Amygdala (tissue), 56 donors: ENCODE measurements at regions not wholly inside any gene's neighbourhood (a gene's known extent, or its start where the extent isn't known, plus 50 kb on each side); places are given as distances from the start of the nearest gene placed in this dataset.
"Not testable (repeated sequence)": the region's sequence is repeated elsewhere in the genome, so short reads cannot be mapped to it uniquely, and the experiment has no call there.

Experiments
- DNase-seq, 56 donors: peaks; one replicate each; lab custom pipeline; 2025; lab: John Stamatoyannopoulos, UW

- DNase-seq = no peak
Measured at GRCh38 chr5:51558682-51559081, 175.4 kb downstream of the ISL1 start.

- no peak for DNase-seq
Measured at GRCh38 chr5:51559339-51559738, 176.1 kb downstream of the ISL1 start.

GRCh38 chr5:51559921-51560658 lies 176.8 kb downstream of the ISL1 start:
- no peak for DNase-seq

GRCh38 chr5:51566953-51567352 lies 183.7 kb downstream of the ISL1 start:
- peak in 1 of 56 donors; percentile 0 for DNase-seq

- no peak for DNase-seq
Measured at GRCh38 chr5:51567636-51568035, 184.4 kb downstream of the ISL1 start.

GRCh38 chr5:51573835-51574234 lies 190.6 kb downstream of the ISL1 start:
- no peak for DNase-seq

- DNase-seq = no peak
Measured at GRCh38 chr5:51582871-51583394, 199.7 kb downstream of the ISL1 start.

GRCh38 chr5:51598026-51598425 lies 214.8 kb downstream of the ISL1 start:
- no peak for DNase-seq

GRCh38 chr5:51599587-51599986 lies 216.3 kb downstream of the ISL1 start:
- no peak for DNase-seq

GRCh38 chr5:51604324-51604723 lies 221.1 kb downstream of the ISL1 start:
- DNase-seq = no peak

- DNase-seq = no peak
Measured at GRCh38 chr5:51606921-51607320, 223.7 kb downstream of the ISL1 start.

GRCh38 chr5:51618234-51618633 lies 235.0 kb downstream of the ISL1 start:
- DNase-seq = no peak

- DNase-seq = no peak
Measured at GRCh38 chr5:51621156-51621555, 237.9 kb downstream of the ISL1 start.

GRCh38 chr5:51622161-51622790 lies 239.0 kb downstream of the ISL1 start:
- DNase-seq = no peak

GRCh38 chr5:51625224-51625968 lies 242.1 kb downstream of the ISL1 start:
- no peak for DNase-seq

- no peak for DNase-seq
Measured at GRCh38 chr5:51632027-51632426, 248.8 kb downstream of the ISL1 start.

GRCh38 chr5:51632793-51633192 lies 249.5 kb downstream of the ISL1 start:
- DNase-seq = peak in 20 of 56 donors; percentile 0 to 44 (median 4)

- DNase-seq = not testable (repeated sequence)
Measured at GRCh38 chr5:51636973-51637372, 253.7 kb downstream of the ISL1 start.

- no peak for DNase-seq
Measured at GRCh38 chr5:51644976-51645375, 261.7 kb downstream of the ISL1 start.

GRCh38 chr5:51646482-51646881 lies 263.2 kb downstream of the ISL1 start:
- DNase-seq = no peak

GRCh38 chr5:51650824-51651223 lies 267.6 kb downstream of the ISL1 start:
- no peak for DNase-seq
